Activated CD4-positive, alpha-beta T cell treated with anti-CD3 and anti-CD28 coated beads, Interleukin-10, Interleukin-2, amounts not matched to agents 100 ng/mL and 50 ng/mL, durations not matched to agents 16 hours and 8 hours (primary cell): ENCODE measurements at regions not wholly inside any gene's neighbourhood (a gene's known extent, or its start where the extent isn't known, plus 50 kb on each side); places are given as distances from the start of the nearest gene placed in this dataset.

Experiments used
- DNase-seq: peaks from one replicate; pipeline ENCODE4 v3.0.0-alpha.2; 2020

DNA sequence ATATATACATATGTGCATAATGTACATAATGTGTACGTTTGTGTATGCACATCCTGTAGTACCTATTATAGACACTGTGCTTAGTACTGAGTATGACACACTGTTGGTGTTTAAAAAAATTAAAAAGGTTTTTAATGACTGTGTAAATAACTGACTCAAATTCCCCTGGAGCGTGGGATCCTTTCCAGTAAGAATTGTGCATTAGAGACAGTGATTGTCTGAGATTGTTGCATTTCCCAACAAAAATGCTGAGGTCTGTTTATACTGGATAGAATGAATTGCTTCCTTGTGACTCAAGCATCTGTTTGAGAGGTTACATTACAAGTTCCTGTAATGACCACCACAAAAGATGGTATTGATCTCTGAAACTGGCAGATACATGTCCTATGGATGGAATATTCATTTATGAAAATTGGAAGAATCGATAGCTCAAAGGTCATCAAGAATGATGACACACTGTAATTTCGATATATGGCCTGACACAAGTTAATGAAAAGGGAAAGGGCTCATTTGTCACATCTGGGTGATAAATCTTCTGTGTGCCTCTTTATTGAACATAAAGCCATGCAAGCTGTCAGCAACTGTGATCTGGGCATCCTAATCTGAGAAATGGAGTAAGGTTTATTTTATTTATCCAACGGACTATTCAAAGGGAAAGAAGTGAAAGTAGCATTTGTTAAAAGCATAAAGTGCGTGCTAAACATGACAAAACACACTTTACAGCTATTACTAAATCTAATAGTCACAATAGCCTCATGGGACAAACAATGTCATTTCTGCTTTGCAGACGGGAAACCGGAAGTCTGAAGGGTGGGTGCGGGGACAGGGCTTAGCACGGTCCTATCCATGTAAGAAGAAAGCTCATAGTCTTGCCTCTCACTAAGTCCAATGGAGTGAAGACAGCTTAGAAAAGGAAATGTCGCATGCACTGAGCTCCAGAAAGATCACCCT lies 228.8 kb downstream of the CDH11 start:
- DNase-seq: no peak

DNA sequence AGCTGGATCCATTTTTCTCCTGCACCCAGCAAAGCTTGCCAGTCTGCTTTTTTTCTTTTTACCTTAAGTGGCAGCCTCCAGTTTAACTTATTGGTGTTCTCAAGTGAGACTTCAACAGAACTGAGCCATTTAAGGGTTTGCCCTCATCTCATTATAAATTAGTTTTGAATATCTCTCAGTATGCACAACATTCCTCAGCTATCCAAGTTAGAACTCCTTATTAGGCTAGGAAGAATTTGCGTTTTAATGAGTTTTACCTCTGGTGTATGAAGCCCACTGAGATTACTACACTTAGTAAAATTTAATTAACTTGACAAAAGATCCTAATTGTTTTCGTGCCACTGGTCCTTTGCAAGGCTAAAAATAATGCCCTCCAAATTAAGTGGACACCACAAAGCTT lies 232.4 kb downstream of the CDH11 start:
- DNase-seq: no peak

DNA sequence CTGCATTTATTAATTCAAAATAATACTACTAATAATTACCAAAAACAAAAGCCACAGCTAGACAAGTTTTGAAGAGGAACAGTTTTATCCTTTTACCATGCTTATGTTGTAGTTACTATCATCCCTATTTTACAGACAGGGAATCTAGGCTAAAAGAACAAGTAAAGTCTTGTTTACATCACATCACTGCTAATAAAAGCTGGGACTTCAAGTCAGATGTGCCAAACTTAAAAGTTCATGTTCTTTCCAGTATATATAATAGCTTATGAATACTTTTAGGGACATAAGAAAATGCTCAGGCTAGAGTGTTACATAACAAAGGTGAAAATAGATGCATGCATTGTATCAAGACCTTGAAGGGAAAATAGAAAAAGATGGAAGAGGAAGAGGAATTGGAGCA lies 234.2 kb downstream of the CDH11 start:
- no peak for DNase-seq

DNA sequence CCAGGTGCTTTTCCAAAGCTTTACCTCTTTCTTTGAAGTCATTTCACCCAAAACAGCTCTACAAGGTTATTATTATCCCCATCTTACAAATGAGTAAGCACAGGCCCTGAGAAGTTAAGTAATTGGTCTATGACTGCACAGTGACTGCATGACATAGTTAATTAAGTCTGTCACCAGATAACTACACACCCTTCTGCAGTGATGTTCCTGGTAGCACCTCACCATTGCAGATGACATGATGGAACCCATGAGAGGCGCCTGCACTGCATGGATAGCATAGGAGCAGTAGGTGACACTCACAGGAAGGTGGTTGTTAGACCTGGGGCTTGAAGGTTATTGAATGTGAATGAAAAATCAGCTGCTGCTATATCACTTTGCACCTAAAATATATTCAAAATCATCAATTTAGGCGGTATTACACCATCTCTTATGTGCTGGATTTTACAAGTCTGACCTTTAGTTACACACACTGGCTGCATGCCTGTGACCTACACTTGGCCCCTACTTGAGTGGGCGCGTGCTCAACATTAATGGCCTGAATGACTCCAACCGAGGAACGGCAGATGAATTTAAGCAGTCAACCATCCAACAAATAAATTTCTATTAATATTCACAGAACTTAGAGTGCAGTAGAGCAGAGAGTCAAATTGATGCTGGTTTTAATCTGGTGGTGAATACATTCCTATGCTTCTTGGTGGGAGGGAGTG lies 239.6 kb downstream of the CDH11 start:
- no peak for DNase-seq

DNA sequence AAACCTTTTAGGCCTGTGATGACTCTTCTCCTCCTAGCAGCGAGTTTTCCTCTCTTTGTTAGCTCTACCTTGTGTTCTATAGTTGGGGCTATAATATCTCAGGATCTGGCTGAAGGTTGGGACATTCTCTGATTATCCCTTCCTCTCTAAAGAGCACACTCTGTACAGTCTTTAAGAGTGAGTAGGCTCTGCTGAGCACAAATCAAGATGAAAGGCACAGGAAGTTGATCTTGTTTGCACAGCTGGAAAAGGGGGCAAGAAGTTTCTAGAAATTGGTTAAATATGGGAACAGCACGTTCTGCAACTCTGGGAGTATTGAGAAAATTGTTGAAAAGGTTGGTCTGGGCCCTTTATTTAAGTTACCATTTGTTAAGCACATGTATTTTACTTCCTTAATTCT lies 240.9 kb downstream of the CDH11 start:
- DNase-seq: no peak

DNA sequence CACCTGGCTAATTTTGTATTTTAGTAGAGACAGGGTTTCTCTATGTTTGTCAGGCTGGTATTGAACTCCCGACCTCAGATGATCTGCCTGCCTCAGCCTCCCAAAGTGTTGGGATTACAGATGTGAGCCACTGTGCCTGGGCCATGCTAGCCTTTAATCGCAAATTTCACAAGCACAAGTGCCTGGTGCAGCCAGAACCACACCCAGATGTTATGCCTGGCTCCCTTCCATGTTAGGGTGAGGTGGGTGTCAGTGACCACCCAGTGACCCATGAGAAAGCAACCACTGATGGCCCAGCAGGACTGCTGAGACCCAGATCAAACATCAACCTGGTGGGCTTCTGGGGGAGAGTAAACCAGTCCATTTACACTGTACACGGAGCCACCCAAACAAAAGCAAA lies 241.9 kb downstream of the CDH11 start:
- no peak for DNase-seq

DNA sequence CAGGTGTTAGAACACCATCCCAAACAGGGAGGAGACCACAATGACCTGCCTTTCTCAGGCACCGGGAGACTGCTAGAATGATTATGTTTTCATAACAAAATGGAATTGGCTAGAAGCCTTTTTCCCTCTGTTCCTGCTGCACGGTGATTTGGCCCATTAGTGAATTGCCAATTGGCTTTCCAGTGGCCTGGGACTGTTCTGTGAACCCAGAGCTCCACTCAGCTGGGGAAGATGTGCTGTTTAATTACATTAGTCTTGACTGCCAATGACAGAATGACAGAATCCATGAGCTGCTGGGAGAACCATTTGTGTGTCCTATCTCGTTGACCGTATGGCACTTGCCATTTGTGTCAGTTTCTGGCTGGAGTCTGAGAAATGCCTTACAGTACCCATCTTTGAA lies 242.9 kb downstream of the CDH11 start:
- no peak for DNase-seq

DNA sequence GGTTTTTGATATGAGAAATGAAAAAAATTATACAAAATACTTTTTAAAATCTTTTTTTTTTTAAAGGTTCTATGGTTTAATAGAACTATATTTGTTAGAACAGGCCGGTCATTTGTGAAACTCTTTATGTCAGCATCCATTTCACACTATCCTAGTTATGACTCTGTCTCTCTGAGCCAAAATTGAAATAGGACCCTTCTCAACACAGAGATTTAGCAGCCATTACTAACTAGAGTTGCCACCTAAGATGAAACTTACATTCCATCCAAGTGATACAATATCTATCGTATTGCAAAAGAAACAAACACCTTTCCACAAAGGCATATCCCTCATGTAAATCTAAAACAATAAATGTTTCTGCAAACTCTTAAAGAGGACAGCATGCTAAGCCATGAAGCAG lies 249.8 kb downstream of the CDH11 start:
- DNase-seq: no peak

DNA sequence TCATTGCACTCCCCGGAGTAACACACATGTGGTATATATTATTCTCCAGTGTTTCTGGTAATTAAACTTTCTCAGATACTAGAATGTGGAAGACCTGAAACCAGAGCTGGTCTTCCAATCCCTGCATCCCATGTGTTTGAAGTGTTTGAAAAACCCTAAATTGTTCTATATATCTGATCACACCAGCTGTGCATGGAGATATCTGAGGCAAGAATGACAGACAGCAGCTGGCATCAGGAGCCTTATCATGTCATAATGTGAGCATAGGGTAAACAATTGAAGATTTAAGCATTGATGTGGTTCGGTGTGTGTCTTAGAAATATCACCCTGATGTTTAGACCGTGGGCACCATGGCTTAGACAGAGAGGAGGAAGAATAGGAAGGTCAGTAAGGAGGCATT lies 251.0 kb downstream of the CDH11 start:
- no peak for DNase-seq

DNA sequence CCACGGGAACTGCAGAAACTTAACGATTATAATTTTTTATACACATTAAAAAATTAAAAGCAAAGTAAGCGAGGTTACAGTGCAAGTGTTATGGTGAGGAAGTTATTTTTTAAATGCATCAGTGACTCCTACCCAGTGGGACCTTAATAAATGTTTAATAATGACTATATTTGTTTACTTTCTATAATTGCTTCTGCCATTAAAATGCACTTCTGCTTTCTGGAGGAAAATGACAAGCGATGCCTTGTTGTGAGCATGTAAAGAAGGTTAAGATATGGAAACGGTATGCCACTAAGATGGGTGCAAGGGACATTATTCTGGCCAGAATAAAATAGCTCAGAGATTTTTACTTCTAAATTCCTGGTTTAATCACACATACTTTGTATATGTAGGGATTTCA lies 252.1 kb downstream of the CDH11 start:
- no peak for DNase-seq

DNA sequence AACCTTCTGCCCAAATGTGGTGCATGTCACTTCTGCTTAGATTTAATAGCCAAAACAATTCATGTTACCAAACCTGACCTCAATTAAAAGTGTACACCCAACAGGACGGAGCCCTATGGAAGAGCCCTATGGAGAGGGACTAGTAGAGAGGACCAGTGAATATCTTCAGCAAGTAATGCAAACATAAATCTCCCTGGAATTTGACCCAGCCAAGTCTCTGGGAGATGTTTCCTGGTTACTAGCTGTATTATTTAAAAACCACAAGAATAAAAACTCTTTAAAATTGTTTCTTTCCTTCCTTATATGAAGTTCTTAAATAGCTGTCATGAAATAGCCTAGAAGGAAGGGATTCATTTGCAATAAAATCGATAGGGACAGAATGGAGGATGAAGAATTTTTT lies 255.8 kb downstream of the CDH11 start:
- no peak for DNase-seq

DNA sequence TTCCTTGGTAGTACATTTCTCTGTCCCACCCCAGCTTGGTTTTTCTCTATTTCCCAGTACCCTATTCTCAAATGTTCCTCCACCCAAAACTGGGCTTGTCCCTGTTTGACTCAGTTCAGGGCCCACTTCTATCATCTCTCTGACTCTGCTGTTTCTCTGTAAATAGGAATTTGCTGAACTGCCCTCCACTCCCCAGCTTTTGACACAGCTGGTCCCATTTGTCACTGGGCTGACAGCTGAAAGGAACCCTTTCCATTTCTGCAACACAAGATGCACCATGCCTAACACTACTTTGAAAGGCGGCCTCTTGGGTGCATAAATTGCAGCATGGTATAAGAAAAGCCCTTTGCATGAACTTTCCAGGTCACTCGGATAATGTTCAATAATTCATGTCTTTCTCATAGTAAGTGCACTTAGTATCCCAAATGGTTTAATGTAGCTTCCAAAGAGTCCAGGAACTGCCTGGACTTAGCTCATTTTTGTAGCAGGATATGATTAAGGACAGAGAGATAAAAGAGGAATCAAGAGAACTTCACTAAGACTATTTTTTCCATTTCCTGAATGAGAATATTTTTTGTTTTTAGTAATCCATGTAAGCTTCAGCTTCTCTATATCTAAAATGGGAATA lies 256.7 kb downstream of the CDH11 start:
- no peak for DNase-seq

DNA sequence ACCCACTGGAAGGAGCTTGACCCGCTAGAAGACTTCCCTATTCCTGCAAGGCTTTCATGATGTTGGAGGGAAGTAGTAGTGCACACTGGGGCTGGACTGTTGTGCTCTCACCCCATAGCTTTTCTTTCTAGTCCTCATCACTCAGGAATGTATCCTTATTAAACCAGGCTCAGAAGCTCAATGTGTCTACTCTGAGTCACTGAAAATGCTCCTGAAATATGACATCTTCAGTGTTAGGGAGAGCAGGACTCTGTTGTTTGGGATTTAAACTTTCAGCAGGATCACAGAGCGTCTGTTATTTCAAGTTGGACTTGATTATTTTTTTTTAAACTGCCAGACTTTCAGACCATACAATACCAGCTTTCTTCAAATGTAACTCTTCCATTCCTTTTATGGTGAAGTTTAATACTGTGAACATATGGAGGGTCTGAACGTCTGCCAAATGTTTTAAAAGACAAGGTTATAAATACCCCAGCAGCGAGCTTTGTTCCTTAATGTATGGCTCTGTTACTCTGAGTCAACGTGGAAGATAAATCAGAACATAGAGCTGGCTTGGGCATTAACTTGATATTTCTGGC lies 257.5 kb downstream of the CDH11 start:
- no peak for DNase-seq

DNA sequence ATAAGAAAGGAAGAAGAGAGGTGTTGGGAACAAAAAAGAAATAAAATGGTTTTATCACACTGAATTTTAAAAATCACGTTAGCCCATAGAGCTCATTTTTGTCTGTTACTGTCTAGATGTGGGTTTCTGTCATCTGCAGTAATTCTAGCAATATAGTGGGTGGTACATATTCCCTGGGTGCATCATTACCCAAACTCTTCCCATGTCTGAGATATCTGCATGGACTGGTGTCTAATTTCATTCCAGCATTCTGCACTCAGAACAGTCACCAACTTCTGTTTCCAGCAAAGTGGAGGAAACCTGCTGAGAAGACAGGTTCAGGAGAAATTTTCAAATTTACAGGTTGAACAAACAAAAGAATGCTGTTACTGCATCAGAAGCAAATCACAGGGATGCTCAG lies 263.8 kb downstream of the CDH11 start:
- DNase-seq: no peak

DNA sequence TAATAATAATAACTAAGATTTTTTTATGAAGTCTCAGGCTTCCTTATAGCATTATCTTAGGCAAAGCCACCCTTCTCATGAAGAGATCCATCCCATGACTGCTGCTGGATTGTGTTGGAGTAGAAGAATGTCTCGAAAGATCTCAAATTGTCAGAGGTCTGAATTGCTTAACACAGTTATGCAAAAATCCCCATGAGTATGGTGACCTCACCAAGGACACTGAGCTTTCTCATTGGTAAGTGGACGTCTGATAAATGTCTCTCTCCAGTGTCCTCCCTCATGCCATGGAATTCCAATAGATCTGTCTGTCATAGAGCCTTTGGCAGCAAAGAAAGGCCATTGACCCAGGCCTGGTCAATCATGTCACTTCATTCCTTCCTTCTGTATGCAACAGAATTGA lies 264.5 kb downstream of the CDH11 start:
- DNase-seq: no peak

DNA sequence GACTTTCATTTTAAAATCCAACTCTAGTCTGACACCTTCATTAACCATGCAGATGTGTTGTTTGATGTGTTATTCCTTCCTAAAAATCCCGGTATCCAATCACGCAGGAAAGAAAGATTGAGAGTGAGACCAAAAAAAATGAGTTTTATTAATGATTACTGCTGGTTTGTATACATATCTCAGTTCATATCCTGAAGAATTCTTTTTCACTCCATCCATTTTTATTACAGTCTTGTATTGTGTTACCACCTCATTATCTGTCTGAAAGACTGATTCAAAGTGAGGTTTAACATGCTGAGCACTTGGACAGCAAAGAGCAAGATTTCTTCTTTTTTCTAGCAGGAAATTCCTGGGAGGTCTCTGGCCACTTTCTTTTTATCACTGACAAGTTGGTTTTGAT lies 268.3 kb downstream of the CDH11 start:
- no peak for DNase-seq

DNA sequence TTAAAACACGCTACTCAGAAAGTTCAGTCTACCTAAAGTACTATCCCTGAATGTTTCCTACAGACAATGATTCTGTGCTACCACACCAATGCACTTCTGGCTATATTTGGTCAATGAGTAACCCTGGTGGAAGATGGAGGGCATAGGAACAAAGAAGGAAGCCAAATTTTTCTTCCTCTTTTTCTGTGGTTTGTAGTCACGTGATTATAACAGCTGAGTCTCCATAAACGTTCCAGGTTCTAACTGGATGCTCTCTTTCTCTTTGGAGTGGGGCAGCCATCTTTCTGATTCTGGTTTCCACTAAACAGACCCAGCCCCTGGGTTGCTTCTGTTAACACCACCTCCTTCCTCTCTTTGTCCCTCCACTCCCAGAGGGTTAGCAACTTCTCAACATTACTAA lies 274.9 kb downstream of the CDH11 start:
- no peak for DNase-seq

DNA sequence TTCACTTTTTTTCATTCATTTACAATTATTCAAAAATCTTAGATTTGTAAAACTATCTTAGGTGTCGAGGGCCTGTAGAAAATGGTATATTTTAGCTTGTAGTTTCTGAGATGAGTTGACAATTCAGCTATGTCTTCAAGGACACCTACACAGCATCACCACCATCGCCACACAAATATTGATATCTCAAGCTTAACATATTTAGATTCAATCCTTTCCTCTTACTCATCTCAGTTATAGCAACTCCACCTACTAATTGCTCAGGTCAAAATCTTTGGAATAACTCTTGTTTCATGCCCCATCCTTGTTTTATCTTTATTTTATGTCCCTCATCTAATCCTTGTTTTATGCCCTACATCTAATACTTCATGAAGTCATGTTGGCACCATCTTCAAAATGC lies 276.8 kb downstream of the CDH11 start:
- no peak for DNase-seq

DNA sequence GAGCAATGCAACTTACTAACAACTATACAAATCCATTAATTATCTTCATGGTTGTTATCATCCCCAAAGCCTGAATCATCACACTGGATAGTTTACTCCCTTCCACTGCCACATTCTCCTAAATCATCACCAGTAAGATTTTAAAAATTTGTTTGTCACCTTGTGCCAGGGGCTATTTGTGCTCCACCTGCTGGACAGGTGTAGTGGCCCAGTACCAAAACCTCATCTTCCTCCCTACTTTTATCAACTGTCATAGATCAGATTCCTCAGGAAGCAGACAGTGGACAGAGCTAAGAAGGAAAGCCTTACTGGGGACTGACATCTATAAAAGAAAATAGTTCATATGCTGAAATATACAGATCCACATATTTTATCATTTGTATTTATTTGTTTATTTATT lies 280.4 kb downstream of the CDH11 start:
- no peak for DNase-seq

DNA sequence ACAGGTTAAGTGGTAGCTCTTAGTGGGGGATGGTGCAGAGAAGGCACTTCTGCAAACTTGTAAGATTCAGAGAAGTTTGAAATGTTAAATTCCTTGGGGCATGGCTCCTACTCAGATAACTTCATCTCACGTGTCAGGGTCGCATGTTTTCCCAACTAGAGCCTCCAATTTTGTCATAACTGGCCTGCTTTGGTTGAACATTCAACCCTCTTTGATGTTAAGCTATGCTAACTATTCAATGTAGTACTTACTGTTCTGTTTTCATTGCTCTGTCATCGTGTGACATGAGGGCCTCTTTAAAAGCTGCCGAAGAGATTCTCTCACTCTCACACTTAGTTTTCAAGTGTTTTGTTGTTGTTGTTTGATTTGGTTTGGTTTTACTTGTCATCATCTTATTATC lies 280.8 kb downstream of the CDH11 start:
- no peak for DNase-seq

DNA sequence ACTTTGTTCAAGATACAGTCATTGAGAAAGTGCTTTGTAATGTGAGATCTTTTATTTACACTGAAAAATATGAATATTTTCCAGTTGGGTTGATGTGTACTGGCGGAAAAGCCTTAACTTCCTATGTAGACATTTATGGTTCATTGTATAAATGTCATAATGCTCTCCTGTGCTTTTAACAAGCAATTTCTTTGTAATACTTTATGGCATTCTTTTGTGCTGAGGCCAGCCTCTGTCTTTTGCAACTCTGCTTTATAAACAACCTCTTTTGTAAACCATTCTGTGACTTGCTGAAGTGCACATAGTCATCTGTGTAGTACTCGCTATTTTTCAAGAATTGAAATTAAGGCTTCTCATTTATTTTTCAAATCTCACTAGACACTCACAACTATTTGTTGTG lies 291.2 kb downstream of the CDH11 start:
- no peak for DNase-seq

DNA sequence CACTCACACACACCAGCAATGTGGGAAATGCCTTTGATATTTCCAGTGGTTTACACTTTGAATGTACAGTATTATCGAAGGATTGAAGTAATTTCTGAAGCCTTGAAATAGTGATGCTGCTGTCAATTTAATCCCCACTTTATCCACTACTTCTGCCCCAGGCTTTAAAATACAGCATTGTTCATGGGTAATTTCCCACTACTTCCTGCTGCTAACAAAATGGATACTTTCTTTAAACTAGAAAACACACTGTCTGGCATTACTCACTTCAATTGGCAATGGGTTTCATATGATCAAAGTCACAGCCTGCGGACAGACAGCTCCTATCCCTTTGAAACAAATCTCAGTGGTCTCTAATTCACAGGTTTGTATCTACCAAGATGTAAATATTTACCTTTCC lies 292.2 kb downstream of the CDH11 start:
- no peak for DNase-seq

DNA sequence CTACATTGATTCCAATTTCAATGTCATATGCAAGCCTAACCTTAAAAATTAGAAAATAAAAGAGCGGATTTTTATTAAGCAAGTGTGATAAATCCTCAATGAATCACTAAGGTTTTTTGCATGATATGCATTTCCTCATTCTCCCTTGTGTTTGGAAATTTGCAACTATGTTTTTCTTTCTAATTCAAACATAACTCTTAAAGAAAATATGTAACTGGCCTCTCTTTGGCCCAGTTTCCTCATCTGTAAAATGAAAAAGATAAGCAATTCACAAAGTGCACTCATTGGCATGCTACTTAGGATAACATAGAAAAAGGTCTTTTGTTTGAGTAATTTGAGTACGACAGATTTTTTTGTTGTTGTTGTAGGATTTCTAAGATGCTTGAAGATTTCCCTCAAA lies 295.5 kb downstream of the CDH11 start:
- no peak for DNase-seq
